ENCODE measurements at regions not wholly inside any gene's neighbourhood (a gene's known extent, or its start where the extent isn't known, plus 50 kb on each side); places are given as distances from the start of the nearest gene placed in this dataset.
"Not testable (repeated sequence)": the region's sequence is repeated elsewhere in the genome, so short reads cannot be mapped to it uniquely, and the experiment has no call there.

GRCh38 chr6:112597176-112597575 lies 250.0 kb downstream of the RFPL4B start:
- no peak overlapping the region for H3K4me3 ChIP-seq (ENCODE audit: low read depth, low read length)
- no peaks in the 10 kb centered on the region; the same call in 1 of the 2 replicates for H3K4me1 ChIP-seq
- H3K27me3 ChIP-seq: no peaks in the 10 kb centered on the region
- H3K9me3 ChIP-seq: no peaks in the 10 kb centered on the region
- no peaks in the 10 kb centered on the region for H3K36me3 ChIP-seq
- TF ChIP-seq CTCF (IDR thresholded peaks at IDR 0.05; ENCODE audit: low read depth, low read length): no peak
- no peak for DNase-seq

GRCh38 chr6:112600168-112600567 lies 253.0 kb downstream of the RFPL4B start:
- no peaks in the 10 kb centered on the region for H3K27me3 ChIP-seq
- H3K4me1 ChIP-seq: no peaks in the 10 kb centered on the region
- no peak overlapping the region for H3K4me3 ChIP-seq (ENCODE audit: low read depth, low read length)
- H3K9me3 ChIP-seq: no peaks in the 10 kb centered on the region
- DNase-seq: no peak
- H3K36me3 ChIP-seq: no peaks in the 10 kb centered on the region
- TF ChIP-seq CTCF (IDR thresholded peaks at IDR 0.05; ENCODE audit: low read depth, low read length): no peak

GRCh38 chr6:112603726-112604125 lies 256.6 kb downstream of the RFPL4B start:
- no peak for DNase-seq
- H3K27me3 ChIP-seq: no peaks in the 10 kb centered on the region
- H3K4me3 ChIP-seq (ENCODE audit: low read depth, low read length): no peak overlapping the region
- TF ChIP-seq CTCF (IDR thresholded peaks at IDR 0.05; ENCODE audit: low read depth, low read length): no peak
- no peaks in the 10 kb centered on the region for H3K9me3 ChIP-seq
- no peaks in the 10 kb centered on the region for H3K4me1 ChIP-seq
- no peaks in the 10 kb centered on the region for H3K36me3 ChIP-seq

- no peaks in the 10 kb centered on the region for H3K4me1 ChIP-seq
- DNase-seq: no peak
- no peak overlapping the region for H3K4me3 ChIP-seq (ENCODE audit: low read depth, low read length)
- no peaks in the 10 kb centered on the region for H3K27me3 ChIP-seq
- no peak for TF ChIP-seq CTCF (IDR thresholded peaks at IDR 0.05; ENCODE audit: low read depth, low read length)
- H3K36me3 ChIP-seq: no peaks in the 10 kb centered on the region
- H3K9me3 ChIP-seq: no peaks in the 10 kb centered on the region
Measured at GRCh38 chr6:112606656-112607435, 259.7 kb downstream of the RFPL4B start.

GRCh38 chr6:112608925-112609324 lies 261.8 kb downstream of the RFPL4B start:
- H3K4me3 ChIP-seq (ENCODE audit: low read depth, low read length); DNase-seq; H3K36me3 ChIP-seq; H3K27me3 ChIP-seq; H3K4me1 ChIP-seq; H3K9me3 ChIP-seq: not testable (repeated sequence)

- TF ChIP-seq CTCF (IDR thresholded peaks at IDR 0.05; ENCODE audit: low read depth, low read length): no peak
- Histone ChIP-seq H3K27me3 (no peaks in the 10 kb centered on the region), H3K4me1 (peaks cover 10% of the 10 kb centered on the region), H3K9me3 (no peaks in the 10 kb centered on the region), H3K4me3 (ENCODE audit: low read depth, low read length) (no peak overlapping the region), H3K36me3 (no peaks in the 10 kb centered on the region)
- DNase-seq: no peak
Measured at GRCh38 chr6:112613410-112613809, 266.3 kb downstream of the RFPL4B start.
